CD1c-positive myeloid dendritic cell (primary cell): ENCODE measurements at regions not wholly inside any gene's neighbourhood (a gene's known extent, or its start where the extent isn't known, plus 50 kb on each side); places are given as distances from the start of the nearest gene placed in this dataset.

ENCODE experiments used
- DNase-seq: peaks from one replicate; pipeline ENCODE4 v3.0.0-alpha.2; 2016; ENCODE audit errors: extremely low spot score

DNA sequence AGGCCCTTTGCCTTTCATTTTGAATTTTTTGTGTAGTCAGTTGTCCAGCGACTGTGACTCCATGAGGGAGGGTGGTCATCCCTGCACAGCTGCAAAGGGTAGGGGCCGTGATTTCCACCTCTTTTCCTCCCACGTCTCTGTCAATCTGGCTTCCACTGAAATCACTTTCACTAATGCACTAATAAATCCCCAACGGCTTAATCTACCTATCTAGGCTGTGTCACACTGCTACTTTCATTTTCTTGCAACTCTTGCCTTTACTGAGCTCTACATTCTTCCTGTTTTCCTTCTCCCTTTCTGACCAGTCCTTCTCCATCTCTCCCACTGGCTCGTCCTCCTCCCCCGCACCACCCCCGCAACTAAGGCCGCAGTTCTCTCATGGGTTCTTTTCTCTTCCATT lies 212.3 kb upstream of the FOXN3 start:
- no peak for DNase-seq

DNA sequence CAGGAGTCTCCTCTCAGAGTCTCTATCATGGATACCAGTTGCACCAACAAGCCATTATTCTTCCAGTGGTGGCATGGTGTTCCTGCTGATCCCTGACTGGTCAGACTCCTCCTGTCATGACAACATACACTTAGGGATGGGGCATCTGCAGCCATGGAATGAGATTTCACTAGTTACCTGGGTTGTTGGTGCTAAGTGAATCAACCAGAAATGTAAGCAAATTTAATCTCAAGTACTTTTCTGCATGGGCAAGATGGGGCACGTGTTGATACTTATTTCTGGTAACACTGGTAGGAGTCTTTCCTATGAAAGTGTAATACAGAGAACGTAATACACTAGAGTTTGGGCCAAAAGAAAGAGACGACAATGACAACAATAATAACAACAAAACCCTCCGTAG lies 211.5 kb upstream of the FOXN3 start:
- DNase-seq, result no peak

DNA sequence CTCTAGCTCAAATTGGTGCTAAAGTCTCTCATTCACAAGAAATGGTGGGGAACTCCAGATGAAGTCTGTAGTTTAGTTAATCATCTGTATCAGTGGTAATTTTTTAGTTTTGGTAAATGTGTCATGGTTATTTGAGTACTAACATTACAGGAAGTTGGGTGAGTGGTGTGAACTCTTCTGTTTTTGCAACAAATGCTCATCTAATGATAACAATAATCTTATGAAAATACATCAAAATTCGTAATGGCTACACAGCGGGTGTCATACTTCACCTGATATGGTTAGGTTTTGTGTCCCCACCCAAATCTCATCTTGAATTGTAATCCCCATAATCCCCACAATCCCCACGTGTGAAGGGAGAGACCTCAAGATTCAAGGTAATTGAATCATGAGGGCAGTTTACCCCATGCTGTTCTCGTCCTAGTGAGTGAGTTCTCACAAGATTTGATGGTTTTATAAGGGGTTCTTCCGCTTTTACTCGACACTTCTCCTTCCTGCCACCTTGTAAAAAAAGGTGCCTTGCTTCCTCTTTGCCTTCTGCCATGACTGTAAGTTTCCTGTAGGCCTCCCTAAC lies 209.3 kb upstream of the FOXN3 start:
- DNase-seq, result peak; percentile 49

DNA sequence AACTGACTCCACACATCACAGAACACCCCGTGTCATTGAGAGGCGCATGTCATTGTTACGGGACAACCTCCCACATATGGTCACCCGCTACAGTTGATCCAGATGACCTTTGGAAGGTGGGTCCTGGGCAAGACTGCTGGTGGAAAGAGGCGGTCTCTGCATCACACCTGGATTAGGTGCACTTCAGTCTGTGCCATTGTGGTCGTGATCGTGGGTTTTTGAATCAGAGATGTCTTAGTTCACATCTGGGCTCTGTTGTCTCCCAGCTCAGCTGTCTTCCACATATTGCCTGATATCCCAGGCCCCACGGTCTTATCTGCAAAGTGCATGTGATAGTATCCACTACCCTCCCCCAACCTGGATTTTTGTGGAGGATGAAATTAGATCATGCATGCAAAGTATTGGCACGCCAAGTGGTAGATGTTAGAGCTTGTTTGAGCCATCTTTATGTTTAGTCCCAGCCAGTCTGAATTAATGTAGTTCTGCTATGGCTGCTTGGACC lies 208.7 kb upstream of the FOXN3 start:
- no peak for DNase-seq

DNA sequence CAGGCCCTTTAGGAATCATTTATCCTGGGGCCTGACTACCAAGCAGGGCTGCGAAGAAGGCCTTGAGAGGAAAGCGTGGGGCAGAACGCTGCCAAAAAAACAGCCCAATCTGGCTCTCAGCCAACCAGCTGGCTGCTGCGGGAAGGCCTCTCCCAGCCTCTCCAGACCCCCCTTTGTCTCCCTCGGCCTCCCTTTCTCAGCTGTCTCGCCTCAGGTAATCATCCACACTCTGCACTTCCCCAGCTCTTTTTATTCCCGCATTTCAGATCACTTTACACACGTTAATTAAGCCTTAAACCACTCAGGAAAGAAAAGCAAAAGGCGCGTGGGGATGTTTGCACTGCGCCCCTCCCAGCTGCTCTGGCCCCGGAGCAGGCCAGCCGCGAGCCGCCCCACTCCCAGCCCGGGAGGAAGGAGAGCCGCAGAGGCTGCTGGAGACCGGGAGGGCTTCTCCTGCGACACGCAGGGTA lies 208.2 kb upstream of the FOXN3 start:
- DNase-seq, result no peak

DNA sequence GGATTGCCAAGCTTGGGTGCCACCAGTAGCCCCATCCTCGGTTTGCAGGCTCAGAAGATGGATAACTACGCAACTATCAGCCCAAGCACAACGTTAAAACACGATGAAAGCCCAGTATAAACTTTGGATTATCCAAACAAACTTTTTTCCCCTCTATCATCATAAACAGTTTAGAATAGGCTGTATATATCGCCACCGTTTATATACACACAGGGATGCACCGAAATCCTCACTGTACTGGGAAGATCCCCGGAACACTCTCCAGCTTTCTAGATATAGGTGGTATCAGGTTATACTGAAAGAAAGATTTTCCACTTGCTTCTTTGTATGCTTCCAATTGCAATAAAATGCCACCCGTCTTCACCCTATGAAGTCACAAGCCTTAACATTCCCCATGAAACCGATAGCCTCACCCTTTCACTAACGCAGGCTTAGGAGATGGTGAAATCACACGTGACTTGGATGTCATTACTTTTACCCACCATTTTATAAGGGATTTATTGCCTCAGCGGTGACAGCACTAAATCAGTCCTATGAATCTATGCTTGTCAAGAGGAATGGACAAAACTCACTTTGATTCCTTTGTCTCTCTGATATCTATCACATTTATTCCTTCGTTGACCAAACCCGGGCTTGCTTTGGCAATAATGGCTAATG lies 207.6 kb upstream of the FOXN3 start:
- no peak for DNase-seq

DNA sequence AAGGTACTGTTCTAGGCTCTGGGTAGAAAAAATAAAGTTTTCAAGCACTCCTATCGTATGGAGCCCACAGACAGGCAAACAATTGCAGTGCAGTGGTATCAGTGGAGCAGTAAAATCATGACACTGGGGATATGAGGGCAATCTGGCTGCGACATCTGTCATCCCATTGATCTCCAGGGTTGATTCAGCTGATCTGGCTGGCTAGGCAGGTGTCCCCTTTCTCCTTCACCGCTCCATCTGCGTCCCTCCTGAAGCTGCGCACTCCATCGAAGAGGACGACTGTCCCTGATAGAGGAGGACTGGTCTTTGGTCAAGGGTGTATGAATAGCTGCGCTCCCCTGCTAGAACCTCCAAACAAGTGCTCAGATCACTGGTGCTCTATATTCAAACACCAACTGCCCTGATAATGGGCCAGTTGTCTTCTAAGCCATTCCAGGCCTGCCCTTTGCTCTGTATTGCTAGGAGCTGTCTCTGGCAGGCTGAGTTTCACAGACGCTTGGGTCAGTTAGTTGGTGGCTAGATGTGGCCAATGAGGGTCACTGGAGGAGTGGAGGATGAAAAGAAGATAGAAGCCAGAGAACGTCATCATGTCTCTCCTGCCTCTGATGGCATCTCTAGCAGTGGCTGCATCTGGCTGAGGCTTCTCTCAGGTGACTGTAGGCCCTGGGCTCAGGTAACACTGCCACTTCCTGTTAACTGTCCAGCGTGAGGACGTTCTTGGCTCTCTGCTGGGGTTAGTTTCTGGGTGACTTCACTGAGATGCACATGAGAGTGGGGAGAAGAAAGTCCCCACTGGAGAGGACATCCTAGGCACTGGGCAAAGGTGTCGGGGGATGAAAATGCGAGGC lies 205.0 kb upstream of the FOXN3 start:
- no peak for DNase-seq

DNA sequence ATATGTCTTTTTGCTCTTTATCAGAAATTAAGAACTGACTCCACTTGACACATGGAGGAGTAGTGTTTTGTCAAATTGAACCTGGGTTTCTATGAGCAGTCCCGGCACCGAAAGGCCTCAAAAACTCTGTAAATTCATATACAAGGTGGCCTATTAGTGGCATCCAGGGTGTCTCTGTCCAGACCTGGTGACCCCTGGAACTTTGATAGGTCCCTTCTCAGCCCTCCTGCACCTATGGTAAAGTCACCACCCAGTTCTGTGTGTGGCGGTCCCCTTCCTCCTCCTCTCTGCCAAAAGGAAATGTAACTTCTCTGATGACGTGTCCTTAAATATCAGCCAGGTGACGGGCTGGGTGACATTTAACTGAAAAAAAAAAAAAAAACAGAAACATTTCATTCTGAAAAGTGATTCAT lies 204.0 kb upstream of the FOXN3 start:
- DNase-seq, result no peak

DNA sequence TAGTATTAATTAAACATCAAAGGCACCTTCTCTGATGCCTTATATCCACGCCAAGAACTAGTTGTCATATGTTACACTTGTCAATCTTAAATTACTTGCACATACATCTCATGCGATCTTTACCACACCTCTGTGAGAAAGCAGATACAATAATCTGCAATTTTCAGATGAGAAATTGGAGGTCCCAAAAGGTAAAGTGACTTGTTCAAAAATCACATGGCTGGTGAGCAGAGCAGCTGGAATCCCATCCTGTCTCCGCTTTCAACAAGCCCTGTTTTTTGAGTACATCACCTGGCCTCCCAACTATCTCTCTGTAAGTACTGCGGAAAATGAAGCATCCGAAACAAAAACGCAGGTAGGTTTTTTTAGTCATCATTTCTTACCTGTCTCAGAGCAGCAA lies 203.4 kb upstream of the FOXN3 start:
- no peak for DNase-seq

DNA sequence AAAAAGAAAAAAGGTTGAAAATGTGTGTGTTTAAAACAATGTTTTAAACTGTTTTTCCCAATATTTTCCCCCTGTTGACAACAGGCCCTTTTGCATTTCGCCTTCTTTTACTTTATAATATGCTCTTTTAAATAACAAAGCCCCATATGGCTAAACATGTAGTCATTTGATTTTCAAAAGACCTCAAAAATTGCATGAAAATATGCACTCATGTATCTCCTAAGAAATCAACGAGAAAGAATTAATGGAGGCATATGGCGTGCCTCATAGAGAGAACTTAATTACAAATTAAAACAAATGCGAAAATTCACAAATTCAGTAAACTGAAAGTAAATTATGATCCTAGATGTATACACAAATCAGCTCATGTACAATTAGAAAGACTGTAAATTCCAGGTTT lies 202.6 kb upstream of the FOXN3 start:
- no peak for DNase-seq

DNA sequence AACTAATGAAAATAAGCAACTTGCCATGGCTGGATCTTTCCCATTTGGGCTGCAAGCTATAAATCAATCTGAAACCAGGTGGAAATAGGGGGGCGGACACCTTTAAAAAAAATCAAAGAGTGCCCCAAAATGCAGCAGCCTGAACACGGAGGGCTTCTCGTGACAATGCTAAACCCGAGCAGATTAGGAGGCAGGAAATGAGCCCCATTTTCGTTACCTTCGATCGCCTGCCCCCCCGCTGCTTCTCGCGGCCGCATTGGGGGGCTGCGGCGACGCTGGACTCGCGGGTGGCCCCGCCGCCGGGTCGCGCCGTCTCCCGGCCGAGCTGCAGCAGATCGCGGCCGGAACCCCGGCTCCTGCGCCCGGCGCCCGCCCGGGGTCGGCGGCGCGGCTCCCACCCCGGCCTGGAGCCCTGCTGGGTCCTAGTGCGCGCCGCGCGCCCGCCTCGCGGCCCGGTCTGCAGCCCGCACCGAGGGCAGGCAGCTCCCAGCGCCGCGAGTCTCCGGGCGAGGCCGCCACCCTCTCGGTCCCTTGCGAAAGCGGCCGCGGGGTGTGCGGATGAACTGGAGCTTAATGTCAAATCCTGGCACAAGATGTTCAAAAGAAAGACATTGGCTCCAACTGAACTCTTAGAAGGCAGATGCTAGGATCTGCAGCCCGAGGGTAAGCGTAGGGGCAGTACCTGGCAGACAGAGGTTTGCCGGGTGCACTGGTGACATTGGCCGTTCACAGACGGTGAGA lies 201.9 kb upstream of the FOXN3 start:
- peak; percentile 68 for DNase-seq

DNA sequence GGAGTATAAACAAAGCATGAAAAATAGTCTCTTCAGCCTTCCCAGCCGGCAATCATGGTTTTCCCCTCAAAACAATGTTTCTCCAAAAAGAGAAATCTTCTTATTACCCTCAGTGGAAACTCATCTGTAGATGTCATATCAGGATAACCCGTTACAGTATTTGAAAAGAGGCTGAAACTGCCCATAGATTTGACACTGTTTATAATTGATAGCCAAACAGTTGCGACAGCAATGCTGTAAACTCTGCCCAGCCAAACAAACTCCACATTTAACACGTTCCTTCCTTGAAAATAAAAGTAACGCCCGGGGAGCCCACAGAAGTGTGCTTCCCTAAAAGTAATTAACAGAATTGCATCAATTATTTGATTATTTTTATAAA lies 201.3 kb upstream of the FOXN3 start:
- DNase-seq, result peak; percentile 46

DNA sequence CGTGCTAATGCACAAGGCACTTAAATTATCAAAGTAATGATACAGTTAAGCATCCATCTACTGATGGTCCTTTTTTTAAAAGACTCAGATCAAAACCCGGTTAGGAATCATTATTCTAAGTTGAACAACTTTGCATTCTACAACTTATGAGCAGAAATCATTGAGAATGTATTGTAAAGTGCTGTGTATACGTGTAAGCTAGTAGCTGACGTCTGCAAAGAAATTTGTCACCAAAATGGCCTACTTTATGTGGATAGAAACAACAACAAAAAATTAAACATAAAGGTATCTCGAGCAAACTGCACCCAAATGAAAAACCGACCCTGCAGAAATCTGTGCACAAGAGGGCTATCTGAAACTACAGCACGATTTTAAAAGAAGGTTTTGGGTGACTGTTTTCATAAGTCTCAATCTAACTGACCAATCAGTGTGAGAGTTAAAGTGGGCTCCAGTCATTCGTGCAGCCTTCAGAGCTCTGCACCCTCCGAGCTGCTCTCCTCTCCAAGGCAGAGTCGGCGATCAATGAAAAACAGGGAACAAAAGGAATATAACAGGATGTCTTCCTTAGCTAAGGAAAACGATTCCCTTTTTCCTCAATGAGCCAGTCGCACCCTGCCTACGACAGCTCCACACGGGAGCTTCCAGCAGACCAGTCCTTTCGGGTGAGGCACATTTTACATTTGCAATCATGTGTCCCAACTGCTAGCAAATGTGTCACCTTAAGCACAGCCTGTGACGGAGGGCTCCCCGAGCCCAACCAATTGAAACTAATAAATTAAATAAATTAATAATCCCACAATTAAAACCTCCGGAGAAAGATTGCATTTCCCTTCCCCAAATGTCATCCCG lies 200.7 kb upstream of the FOXN3 start:
- DNase-seq, result peak; percentile 41

DNA sequence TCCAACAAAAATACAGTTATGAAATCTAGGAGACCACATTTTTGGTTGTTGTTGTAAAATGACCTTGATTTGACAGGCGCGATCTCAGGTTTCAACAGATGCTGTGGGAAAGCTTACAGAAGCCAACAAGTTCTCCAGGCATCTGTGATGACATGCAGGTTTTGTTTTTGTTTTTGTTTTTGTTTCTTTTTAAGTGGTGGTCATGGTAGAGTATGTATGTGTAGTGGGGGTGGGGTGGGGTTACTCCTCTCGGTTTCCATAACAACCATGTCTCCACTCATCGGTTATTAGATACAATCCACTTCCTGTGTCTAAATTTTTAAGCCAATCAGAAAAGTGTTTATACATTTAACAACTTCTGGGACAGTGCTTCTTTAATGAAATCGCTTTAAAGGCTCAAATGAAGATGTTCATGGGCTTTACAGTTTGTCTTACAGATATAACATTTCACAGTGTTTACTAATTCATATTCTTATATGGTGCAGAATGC lies 199.9 kb upstream of the FOXN3 start:
- DNase-seq, result peak; percentile 62

DNA sequence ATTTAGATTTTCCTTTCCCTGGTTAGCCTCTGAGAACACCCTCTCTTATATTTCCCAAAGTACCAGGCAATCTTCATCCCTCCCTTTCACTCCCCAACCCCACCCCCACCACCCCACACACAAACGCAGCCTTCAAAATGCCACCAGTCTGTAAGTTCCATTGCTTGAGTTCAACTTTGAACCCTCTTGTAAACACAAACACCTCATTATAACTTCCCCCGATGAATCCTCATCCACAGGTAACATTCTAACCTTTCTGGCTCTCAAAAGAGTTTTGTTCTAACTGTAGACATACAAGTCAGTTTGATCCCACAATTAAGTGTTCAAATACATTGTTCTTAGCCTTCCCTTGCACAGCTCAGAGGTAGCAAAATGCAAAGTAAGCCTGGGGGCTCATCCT lies 199.4 kb upstream of the FOXN3 start:
- no peak for DNase-seq

DNA sequence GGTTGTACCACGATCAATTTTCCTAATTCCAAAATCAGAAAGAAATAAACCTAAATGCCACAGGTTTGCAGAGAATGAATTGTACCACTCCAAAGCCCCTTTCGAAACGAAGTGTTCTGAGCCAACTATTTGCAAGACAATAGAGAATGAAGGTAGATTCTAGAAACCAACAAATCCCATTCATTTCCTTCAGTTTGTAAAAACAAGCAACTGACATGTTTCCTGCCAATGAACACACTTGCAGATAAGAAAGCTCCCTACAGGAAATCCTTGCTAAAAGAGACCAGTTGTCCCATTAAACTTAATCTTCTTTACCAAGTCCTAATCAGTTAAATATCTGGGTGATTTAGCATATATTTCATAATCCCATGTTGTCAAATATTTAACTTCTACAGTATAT lies 198.4 kb upstream of the FOXN3 start:
- DNase-seq, result no peak

DNA sequence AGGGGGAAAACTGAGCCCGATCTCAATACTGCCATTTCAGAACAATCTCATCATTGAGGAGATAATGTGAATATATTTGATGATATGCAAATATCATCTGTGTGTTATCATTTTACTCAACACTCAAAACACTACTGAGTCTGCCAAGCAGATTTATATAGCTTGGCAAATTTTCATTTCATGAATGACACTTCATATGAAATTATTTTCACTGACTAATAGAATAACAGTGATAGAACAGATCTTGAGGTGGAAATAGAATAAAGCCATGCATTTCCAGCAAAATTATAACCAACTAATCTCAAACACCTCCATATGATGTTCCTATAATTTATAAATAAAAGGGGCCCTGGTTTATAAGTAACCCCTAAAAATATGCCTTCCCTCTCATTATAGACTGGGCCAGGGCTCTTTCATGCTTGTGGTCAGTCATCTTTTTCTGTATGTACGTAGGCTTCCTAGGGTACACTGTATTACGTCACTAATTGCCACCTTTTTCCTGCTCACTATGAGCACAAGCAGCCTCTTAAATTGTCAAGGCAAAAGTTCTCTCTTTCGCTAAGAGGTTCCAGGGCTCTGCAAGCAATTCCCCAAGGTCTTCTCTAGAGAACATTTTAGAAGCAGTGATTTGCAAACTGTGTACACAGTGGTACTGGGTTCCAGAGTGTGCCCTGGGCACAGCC lies 197.1 kb upstream of the FOXN3 start:
- DNase-seq, result no peak

DNA sequence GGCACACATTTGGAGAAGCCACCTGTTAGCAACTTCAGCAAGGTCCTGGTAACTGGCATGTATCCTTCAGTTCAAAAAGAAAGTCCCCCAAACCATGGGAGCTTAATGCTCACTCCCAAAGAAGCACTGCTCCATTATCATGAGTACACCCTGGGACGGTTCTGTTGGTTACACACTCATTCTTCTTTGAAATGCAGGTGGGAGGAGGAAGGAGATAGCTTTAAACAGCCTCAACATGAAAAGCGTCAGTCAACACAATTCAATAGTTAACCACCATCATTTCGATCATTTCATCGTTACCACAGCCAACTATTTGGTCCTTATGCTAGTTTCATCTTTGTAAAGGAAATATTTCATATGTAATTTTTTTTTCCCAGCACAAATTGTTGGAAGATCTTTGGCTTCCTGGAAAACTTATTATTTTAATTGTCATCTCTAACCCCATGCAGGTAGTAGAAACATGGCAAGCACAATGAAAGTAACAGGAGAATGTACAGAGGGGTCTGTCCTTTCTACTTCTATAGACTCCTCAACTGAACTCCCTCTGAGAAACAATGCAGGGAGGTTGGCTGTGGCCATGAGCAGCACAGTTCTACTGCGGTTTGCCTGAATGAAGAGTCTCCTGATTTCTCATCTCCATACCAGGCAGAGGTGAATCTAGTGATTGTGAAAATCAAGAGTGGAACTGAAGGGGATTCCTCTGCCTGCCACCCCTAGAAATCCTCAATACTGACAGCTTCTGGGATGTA lies 196.4 kb upstream of the FOXN3 start:
- DNase-seq, result no peak

DNA sequence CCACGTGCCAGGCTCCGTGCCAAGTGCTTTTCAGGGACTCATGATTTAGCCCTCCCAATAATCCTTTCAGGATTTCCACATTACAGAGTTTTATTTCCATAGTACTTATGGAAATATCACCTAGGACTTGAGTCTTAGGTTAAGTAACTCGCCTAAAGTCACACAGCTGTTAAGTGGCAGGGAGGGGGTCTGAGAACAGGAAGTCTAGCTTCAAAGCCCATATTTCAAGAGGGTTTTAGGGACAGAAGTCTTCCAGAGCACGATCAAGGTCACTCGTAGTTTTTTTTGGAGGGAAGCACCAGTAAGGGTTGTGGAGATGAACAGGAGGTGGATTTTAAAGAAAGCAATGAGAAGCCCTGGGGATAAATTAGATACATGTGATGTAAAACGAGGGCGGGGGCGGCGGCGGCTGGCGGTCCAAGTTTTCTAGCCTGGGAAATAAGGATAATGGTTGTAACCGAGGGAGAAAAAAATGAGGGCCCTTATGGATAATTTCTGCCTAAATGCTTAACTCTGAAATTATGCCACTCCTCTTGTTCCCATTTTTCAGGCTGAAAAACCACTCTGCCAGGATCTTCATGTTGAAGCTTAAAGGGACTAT lies 192.6 kb upstream of the FOXN3 start:
- no peak for DNase-seq
